ENCODE measurements at regions not wholly inside any gene's neighbourhood (a gene's known extent, or its start where the extent isn't known, plus 50 kb on each side); places are given as distances from the start of the nearest gene placed in this dataset.

DNA sequence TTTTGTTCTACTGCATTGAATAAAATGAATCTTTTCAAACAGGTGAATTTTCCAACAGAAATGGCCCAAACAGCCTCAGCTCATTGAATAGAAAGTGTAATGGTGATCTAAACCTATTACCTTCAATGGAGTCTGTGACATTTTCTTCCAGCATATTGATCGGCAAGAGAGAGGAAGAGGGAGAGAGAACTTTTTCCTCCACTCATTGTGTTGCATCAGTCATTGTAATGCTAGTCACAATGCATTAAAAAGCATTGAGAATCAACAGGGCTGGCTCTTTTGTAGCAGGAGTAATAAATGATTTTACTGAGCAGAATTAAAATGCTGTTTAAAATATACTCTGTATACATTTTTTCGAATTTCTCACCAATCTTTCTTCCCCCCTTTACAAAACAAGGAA lies 1794.5 kb upstream of the CELF4 start (continued):
- no peak for TF ChIP-seq STAT1 (IDR thresholded peaks at IDR 0.05; ENCODE audit: unreplicated experiment)

DNA sequence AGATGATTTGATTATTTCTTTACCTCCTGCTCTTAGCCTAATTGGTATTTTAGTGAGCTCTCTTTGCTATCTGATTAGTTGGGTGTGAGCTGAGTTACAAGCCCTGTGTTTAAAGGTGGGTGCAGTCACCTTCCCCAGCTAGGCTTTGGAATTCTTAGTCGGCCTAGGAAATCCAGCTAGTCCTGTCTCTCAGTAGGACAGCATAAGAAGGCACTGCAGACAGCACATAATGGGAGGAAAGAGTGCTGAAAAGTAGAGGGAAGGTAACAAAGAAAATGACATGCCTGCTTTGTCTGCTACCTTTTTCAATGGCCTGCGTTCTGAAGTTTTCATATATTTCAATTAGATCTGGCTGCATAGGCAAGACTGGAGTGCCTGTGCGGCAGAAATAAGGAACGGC lies 1794.0 kb upstream of the CELF4 start:
- peaks cover 12% of the 10 kb centered on the region; the same call in 1 of the 2 replicates for H3K4me1 ChIP-seq (ENCODE audit: insufficient read depth)
- Mint-ChIP-seq H3K27ac (peak overlapping the region; percentile 88), H3K36me3 (ENCODE audit: low read depth) (no peaks in the 10 kb centered on the region), H3K4me1 (peaks cover 12% of the 10 kb centered on the region), H3K9me3 (peaks cover 5% of the 10 kb centered on the region; the same call in 1 of the 3 replicates), H3K27me3 (ENCODE audit: insufficient read depth, low read depth, poor library complexity) (peaks cover 2% of the 10 kb centered on the region), H3K4me3 (no peak overlapping the region)
- H3K4me2 ChIP-seq, result peak overlapping the region; percentile 4; the same call in 1 of the 2 replicates
- peak overlapping the region; percentile 76 for H3K27ac ChIP-seq (ENCODE audit: low read depth)
- no peaks in the 10 kb centered on the region for H4K20me1 ChIP-seq (replicated peaks; ENCODE audit: insufficient read depth)
- DNase-seq (ENCODE audit: low spot score) (peak; percentile 11), ATAC-seq (peak; percentile 56)
- TF ChIP-seq JUNB (IDR thresholded peaks at IDR 0.05; ENCODE audit: unreplicated experiment) (no peak), STAT1 (IDR thresholded peaks at IDR 0.05; ENCODE audit: unreplicated experiment) (no peak), EZH2phosphoT487 (IDR thresholded peaks at IDR 0.05; ENCODE audit: unreplicated experiment) (no peak), EZH2 (IDR thresholded peaks at IDR 0.05; ENCODE audit: low read depth, unreplicated experiment) (no peak), ZNF331 (CRISPR knock-in tag; IDR thresholded peaks at IDR 0.05; ENCODE audit: low read depth) (no peak), POLR2AphosphoS5 (IDR thresholded peaks at IDR 0.05; ENCODE audit: low read depth) (no peak), NANOG (IDR thresholded peaks at IDR 0.05; ENCODE audit: borderline replicate concordance) (no peak), ZNF114 (CRISPR knock-in tag; IDR thresholded peaks at IDR 0.05) (no peak), CREB1 (CRISPR knock-in tag; IDR thresholded peaks at IDR 0.05; ENCODE audit: low read depth) (no peak)
- TF ChIP-seq, protein P1, sequence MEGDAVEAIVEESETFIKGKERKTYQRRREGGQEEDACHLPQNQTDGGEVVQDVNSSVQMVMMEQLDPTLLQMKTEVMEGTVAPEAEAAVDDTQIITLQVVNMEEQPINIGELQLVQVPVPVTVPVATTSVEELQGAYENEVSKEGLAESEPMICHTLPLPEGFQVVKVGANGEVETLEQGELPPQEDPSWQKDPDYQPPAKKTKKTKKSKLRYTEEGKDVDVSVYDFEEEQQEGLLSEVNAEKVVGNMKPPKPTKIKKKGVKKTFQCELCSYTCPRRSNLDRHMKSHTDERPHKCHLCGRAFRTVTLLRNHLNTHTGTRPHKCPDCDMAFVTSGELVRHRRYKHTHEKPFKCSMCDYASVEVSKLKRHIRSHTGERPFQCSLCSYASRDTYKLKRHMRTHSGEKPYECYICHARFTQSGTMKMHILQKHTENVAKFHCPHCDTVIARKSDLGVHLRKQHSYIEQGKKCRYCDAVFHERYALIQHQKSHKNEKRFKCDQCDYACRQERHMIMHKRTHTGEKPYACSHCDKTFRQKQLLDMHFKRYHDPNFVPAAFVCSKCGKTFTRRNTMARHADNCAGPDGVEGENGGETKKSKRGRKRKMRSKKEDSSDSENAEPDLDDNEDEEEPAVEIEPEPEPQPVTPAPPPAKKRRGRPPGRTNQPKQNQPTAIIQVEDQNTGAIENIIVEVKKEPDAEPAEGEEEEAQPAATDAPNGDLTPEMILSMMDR (conservative IDR thresholded peaks at IDR 0.05; ENCODE audit: low read depth in 2 of 2), result no peak
- TF ChIP-seq, protein P2, sequence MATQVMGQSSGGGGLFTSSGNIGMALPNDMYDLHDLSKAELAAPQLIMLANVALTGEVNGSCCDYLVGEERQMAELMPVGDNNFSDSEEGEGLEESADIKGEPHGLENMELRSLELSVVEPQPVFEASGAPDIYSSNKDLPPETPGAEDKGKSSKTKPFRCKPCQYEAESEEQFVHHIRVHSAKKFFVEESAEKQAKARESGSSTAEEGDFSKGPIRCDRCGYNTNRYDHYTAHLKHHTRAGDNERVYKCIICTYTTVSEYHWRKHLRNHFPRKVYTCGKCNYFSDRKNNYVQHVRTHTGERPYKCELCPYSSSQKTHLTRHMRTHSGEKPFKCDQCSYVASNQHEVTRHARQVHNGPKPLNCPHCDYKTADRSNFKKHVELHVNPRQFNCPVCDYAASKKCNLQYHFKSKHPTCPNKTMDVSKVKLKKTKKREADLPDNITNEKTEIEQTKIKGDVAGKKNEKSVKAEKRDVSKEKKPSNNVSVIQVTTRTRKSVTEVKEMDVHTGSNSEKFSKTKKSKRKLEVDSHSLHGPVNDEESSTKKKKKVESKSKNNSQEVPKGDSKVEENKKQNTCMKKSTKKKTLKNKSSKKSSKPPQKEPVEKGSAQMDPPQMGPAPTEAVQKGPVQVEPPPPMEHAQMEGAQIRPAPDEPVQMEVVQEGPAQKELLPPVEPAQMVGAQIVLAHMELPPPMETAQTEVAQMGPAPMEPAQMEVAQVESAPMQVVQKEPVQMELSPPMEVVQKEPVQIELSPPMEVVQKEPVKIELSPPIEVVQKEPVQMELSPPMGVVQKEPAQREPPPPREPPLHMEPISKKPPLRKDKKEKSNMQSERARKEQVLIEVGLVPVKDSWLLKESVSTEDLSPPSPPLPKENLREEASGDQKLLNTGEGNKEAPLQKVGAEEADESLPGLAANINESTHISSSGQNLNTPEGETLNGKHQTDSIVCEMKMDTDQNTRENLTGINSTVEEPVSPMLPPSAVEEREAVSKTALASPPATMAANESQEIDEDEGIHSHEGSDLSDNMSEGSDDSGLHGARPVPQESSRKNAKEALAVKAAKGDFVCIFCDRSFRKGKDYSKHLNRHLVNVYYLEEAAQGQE (IDR thresholded peaks at IDR 0.05; ENCODE audit: unreplicated experiment), result no peak
- TF ChIP-seq, protein P3, sequence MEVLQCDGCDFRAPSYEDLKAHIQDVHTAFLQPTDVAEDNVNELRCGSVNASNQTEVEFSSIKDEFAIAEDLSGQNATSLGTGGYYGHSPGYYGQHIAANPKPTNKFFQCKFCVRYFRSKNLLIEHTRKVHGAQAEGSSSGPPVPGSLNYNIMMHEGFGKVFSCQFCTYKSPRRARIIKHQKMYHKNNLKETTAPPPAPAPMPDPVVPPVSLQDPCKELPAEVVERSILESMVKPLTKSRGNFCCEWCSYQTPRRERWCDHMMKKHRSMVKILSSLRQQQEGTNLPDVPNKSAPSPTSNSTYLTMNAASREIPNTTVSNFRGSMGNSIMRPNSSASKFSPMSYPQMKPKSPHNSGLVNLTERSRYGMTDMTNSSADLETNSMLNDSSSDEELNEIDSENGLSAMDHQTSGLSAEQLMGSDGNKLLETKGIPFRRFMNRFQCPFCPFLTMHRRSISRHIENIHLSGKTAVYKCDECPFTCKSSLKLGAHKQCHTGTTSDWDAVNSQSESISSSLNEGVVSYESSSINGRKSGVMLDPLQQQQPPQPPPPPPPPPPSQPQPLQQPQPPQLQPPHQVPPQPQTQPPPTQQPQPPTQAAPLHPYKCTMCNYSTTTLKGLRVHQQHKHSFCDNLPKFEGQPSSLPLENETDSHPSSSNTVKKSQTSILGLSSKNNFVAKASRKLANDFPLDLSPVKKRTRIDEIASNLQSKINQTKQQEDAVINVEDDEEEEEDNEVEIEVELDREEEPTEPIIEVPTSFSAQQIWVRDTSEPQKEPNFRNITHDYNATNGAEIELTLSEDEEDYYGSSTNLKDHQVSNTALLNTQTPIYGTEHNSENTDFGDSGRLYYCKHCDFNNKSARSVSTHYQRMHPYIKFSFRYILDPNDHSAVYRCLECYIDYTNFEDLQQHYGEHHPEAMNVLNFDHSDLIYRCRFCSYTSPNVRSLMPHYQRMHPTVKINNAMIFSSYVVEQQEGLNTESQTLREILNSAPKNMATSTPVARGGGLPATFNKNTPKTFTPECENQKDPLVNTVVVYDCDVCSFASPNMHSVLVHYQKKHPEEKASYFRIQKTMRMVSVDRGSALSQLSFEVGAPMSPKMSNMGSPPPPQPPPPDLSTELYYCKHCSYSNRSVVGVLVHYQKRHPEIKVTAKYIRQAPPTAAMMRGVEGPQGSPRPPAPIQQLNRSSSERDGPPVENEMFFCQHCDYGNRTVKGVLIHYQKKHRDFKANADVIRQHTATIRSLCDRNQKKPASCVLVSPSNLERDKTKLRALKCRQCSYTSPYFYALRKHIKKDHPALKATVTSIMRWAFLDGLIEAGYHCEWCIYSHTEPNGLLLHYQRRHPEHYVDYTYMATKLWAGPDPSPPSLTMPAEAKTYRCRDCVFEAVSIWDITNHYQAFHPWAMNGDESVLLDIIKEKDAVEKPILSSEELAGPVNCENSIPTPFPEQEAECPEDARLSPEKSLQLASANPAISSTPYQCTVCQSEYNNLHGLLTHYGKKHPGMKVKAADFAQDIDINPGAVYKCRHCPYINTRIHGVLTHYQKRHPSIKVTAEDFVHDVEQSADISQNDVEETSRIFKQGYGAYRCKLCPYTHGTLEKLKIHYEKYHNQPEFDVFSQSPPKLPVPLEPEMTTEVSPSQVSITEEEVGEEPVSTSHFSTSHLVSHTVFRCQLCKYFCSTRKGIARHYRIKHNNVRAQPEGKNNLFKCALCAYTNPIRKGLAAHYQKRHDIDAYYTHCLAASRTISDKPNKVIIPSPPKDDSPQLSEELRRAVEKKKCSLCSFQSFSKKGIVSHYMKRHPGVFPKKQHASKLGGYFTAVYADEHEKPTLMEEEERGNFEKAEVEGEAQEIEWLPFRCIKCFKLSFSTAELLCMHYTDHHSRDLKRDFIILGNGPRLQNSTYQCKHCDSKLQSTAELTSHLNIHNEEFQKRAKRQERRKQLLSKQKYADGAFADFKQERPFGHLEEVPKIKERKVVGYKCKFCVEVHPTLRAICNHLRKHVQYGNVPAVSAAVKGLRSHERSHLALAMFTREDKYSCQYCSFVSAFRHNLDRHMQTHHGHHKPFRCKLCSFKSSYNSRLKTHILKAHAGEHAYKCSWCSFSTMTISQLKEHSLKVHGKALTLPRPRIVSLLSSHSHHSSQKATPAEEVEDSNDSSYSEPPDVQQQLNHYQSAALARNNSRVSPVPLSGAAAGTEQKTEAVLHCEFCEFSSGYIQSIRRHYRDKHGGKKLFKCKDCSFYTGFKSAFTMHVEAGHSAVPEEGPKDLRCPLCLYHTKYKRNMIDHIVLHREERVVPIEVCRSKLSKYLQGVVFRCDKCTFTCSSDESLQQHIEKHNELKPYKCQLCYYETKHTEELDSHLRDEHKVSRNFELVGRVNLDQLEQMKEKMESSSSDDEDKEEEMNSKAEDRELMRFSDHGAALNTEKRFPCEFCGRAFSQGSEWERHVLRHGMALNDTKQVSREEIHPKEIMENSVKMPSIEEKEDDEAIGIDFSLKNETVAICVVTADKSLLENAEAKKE (CRISPR knock-in tag; IDR thresholded peaks at IDR 0.05), result no peak
- TF ChIP-seq, protein P4, sequence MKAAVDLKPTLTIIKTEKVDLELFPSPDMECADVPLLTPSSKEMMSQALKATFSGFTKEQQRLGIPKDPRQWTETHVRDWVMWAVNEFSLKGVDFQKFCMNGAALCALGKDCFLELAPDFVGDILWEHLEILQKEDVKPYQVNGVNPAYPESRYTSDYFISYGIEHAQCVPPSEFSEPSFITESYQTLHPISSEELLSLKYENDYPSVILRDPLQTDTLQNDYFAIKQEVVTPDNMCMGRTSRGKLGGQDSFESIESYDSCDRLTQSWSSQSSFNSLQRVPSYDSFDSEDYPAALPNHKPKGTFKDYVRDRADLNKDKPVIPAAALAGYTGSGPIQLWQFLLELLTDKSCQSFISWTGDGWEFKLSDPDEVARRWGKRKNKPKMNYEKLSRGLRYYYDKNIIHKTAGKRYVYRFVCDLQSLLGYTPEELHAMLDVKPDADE (IDR thresholded peaks at IDR 0.05), result no peak
- H3K27me3 ChIP-seq (ENCODE audit: insufficient read depth), result no peaks in the 10 kb centered on the region
- H2AFZ ChIP-seq, result no peak overlapping the region
- H3K9me2 ChIP-seq (ENCODE audit: insufficient read depth), result peaks cover 5% of the 10 kb centered on the region; the same call in 1 of the 2 replicates
- no peak overlapping the region for H3K4me3 ChIP-seq
- no peaks in the 10 kb centered on the region for H3K36me3 ChIP-seq (ENCODE audit: insufficient read depth)
- H3F3A ChIP-seq (replicated peaks; ENCODE audit: low read depth), result no peaks in the 10 kb centered on the region
- H3K79me2 ChIP-seq (replicated peaks; ENCODE audit: insufficient read depth), result no peaks in the 10 kb centered on the region

Data from GM23338 (cell line).